ENCODE measurements at regions not wholly inside any gene's neighbourhood (a gene's known extent, or its start where the extent isn't known, plus 50 kb on each side); places are given as distances from the start of the nearest gene placed in this dataset.

- POLR2A ChIA-PET = no interaction called here
- no TSS peak for BruUV-seq (replicated peaks)
- no peak for DNase-seq (ENCODE audit: low read depth, low spot score)
- TF ChIP-seq POLR2AphosphoS5 (IDR thresholded peaks at IDR 0.05; ENCODE audit: low read depth, low read length) (no peak), TCF7L2 (IDR thresholded peaks at IDR 0.05; ENCODE audit: low read depth, low read length) (no peak), SIN3A (IDR thresholded peaks at IDR 0.05; ENCODE audit: borderline replicate concordance, insufficient read depth, low read depth, low read length) (no peak)
- TF ChIP-seq, protein P1, sequence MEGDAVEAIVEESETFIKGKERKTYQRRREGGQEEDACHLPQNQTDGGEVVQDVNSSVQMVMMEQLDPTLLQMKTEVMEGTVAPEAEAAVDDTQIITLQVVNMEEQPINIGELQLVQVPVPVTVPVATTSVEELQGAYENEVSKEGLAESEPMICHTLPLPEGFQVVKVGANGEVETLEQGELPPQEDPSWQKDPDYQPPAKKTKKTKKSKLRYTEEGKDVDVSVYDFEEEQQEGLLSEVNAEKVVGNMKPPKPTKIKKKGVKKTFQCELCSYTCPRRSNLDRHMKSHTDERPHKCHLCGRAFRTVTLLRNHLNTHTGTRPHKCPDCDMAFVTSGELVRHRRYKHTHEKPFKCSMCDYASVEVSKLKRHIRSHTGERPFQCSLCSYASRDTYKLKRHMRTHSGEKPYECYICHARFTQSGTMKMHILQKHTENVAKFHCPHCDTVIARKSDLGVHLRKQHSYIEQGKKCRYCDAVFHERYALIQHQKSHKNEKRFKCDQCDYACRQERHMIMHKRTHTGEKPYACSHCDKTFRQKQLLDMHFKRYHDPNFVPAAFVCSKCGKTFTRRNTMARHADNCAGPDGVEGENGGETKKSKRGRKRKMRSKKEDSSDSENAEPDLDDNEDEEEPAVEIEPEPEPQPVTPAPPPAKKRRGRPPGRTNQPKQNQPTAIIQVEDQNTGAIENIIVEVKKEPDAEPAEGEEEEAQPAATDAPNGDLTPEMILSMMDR (IDR thresholded peaks at IDR 0.05) = no peak
- TF ChIP-seq, protein P2, sequence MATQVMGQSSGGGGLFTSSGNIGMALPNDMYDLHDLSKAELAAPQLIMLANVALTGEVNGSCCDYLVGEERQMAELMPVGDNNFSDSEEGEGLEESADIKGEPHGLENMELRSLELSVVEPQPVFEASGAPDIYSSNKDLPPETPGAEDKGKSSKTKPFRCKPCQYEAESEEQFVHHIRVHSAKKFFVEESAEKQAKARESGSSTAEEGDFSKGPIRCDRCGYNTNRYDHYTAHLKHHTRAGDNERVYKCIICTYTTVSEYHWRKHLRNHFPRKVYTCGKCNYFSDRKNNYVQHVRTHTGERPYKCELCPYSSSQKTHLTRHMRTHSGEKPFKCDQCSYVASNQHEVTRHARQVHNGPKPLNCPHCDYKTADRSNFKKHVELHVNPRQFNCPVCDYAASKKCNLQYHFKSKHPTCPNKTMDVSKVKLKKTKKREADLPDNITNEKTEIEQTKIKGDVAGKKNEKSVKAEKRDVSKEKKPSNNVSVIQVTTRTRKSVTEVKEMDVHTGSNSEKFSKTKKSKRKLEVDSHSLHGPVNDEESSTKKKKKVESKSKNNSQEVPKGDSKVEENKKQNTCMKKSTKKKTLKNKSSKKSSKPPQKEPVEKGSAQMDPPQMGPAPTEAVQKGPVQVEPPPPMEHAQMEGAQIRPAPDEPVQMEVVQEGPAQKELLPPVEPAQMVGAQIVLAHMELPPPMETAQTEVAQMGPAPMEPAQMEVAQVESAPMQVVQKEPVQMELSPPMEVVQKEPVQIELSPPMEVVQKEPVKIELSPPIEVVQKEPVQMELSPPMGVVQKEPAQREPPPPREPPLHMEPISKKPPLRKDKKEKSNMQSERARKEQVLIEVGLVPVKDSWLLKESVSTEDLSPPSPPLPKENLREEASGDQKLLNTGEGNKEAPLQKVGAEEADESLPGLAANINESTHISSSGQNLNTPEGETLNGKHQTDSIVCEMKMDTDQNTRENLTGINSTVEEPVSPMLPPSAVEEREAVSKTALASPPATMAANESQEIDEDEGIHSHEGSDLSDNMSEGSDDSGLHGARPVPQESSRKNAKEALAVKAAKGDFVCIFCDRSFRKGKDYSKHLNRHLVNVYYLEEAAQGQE (IDR thresholded peaks at IDR 0.05; ENCODE audit: insufficient read depth in 1 of 2, low read depth in 2 of 2, low read length in 1 of 2) = no peak
- Histone ChIP-seq H3K27ac (ENCODE audit: low read length) (no peak overlapping the region), H3K36me3 (ENCODE audit: control insufficient read depth, insufficient read depth, low read length) (no peaks in the 10 kb centered on the region), H3K4me1 (ENCODE audit: control insufficient read depth, insufficient read depth, low read length) (no peaks in the 10 kb centered on the region), H3K9me3 (ENCODE audit: control insufficient read depth, insufficient read depth, low read depth, low read length) (no peaks in the 10 kb centered on the region), H3K27me3 (ENCODE audit: control insufficient read depth, insufficient read depth, low read length) (no peaks in the 10 kb centered on the region), H3K4me3 (ENCODE audit: low read depth in 2 of 2, low read length in 2 of 2) (no peak overlapping the region)
- ATAC-seq = no peak
- intact Hi-C loops (cut with micrococcal nuclease; ENCODE audit: unreplicated experiment) = no loop called here
- CTCF ChIA-PET = no interaction called here
- in situ Hi-C loops (cut with HindIII; ENCODE audit: low pct_unique_long_range_greater_than_20kb, low sequenced_read_pairs) = no loop called here
These were observed 517.5 kb downstream of the TBC1D32 start for GRCh38 chr6:120816794-120817193.

GRCh38 chr6:120805276-120805675, 529.0 kb downstream of the TBC1D32 start:
- no peak for DNase-seq (ENCODE audit: low read depth, low spot score)
- no peak overlapping the region for H3K4me3 ChIP-seq (ENCODE audit: low read depth in 2 of 2, low read length in 2 of 2)
- H3K27me3 ChIP-seq (ENCODE audit: control insufficient read depth, insufficient read depth, low read length) = no peaks in the 10 kb centered on the region
- H3K27ac ChIP-seq (ENCODE audit: low read length) = no peak overlapping the region
- no peak for TF ChIP-seq SIN3A (IDR thresholded peaks at IDR 0.05; ENCODE audit: borderline replicate concordance, insufficient read depth, low read depth, low read length)
- no peak for TF ChIP-seq TCF7L2 (IDR thresholded peaks at IDR 0.05; ENCODE audit: low read depth, low read length)
- TF ChIP-seq, protein P2 (IDR thresholded peaks at IDR 0.05; ENCODE audit: insufficient read depth in 1 of 2, low read depth in 2 of 2, low read length in 1 of 2) = no peak
- TF ChIP-seq POLR2AphosphoS5 (IDR thresholded peaks at IDR 0.05; ENCODE audit: low read depth, low read length) = no peak
- TF ChIP-seq, protein P1 (IDR thresholded peaks at IDR 0.05) = no peak
- no peaks in the 10 kb centered on the region for H3K4me1 ChIP-seq (ENCODE audit: control insufficient read depth, insufficient read depth, low read length)
- no peak for ATAC-seq
- in situ Hi-C loops (cut with HindIII; ENCODE audit: low pct_unique_long_range_greater_than_20kb, low sequenced_read_pairs) (no loop called here), intact Hi-C loops (cut with micrococcal nuclease; ENCODE audit: unreplicated experiment) (no loop called here)
- CTCF ChIA-PET = no interaction called here
- POLR2A ChIA-PET = no interaction called here
- no peaks in the 10 kb centered on the region for H3K9me3 ChIP-seq (ENCODE audit: control insufficient read depth, insufficient read depth, low read depth, low read length)
- BruUV-seq (replicated peaks) = no TSS peak
- no peaks in the 10 kb centered on the region for H3K36me3 ChIP-seq (ENCODE audit: control insufficient read depth, insufficient read depth, low read length)
